GM12865 (cell line): ENCODE measurements at regions not wholly inside any gene's neighbourhood (a gene's known extent, or its start where the extent isn't known, plus 50 kb on each side); places are given as distances from the start of the nearest gene placed in this dataset.
A peak's percentile ranks its signal among the peaks of the same experiment; 100 is the strongest.

Source experiments
- DNase-seq: peaks from one replicate; pipeline ENCODE4 v3.0.0; 2010; ENCODE audit warnings: low read depth
- H3K4me3 ChIP-seq: 2 replicates; pipeline ENCODE4 v1.5.1; 2011; ENCODE audit warnings: mild to moderate bottlenecking, low read depth, low read length, control low read depth
- CTCF ChIP-seq: IDR thresholded peaks from 2 replicates; pipeline ENCODE4 v1.5.1; 2011; ENCODE audit warnings: low read length, control low read depth, low read depth, inconsistent platforms; ENCODE audit not compliant: insufficient read depth; ENCODE audit errors: missing control alignments

DNA sequence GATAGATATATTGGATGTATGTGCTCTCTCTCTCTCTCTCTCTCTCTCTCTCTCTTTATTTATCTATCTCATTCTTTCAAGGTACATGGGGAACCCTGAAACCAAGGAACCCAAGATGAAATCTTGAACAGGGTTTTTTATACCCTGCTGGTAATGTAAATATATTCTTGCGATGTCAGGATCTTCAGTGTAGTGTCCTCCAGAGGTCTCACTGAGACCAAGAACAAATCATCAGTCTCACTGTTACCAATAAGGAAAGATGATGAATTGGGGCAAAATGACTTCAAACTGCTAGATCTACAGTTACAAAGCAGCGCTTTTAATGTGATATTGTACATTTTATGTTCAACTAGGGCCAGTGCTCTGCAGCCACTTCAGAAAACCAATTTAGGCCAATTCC, 423.5 kb downstream of the ANKRD7 start:
- H3K4me3 ChIP-seq, result no peak overlapping the region
- no peak for DNase-seq
- no peak for TF ChIP-seq CTCF

GRCh38 chr7:118657391-118658005, 433.0 kb downstream of the ANKRD7 start:
- no peak for TF ChIP-seq CTCF
- H3K4me3 ChIP-seq, result no peak overlapping the region
- DNase-seq, result peak; percentile 48

GRCh38 chr7:118662266-118662665, 437.8 kb downstream of the ANKRD7 start:
- TF ChIP-seq CTCF, result no peak
- H3K4me3 ChIP-seq, result no peak overlapping the region
- no peak for DNase-seq

GRCh38 chr7:118664498-118664897, 440.0 kb downstream of the ANKRD7 start:
- DNase-seq, result no peak

GRCh38 chr7:118671149-118671548, 446.6 kb downstream of the ANKRD7 start:
- no peak overlapping the region for H3K4me3 ChIP-seq
- DNase-seq, result no peak
- TF ChIP-seq CTCF, result no peak

More at GRCh38 chr7:118664498-118664897, 440.0 kb downstream of the ANKRD7 start:
- H3K4me3 ChIP-seq, result no peak overlapping the region
- no peak for TF ChIP-seq CTCF

- no peak for DNase-seq
- no peak overlapping the region for H3K4me3 ChIP-seq
- no peak for TF ChIP-seq CTCF
Observed at GRCh38 chr7:118684796-118685195, 460.3 kb downstream of the ANKRD7 start.

DNA sequence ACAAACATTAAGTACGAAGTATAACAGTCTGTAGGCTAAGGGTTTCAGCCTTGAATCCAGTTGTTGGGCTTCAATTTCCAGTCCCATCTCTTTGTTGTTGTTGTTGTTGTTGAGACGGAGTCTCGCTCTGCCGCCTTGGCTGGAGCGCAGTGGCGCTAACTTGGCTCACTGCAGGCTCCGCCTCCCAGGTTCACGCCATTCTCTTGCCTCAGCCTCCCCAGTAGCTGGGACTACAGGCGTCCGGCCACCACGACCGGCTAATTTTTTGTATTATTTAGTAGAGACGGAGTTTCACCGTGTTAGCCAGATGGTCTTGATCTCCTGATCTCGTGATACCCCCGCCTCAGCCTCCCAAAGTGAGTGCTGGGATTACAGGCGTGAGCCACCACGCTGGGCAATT, 464.9 kb downstream of the ANKRD7 start:
- DNase-seq, result no peak
- no peak overlapping the region for H3K4me3 ChIP-seq
- TF ChIP-seq CTCF, result no peak
